ENCODE measurements at regions not wholly inside any gene's neighbourhood (a gene's known extent, or its start where the extent isn't known, plus 50 kb on each side); places are given as distances from the start of the nearest gene placed in this dataset.

- no peaks in the 10 kb centered on the region for H3K9me3 ChIP-seq (ENCODE audit: control insufficient read depth, low read depth, low read length)
- no peaks in the 10 kb centered on the region for H3K9me1 ChIP-seq (ENCODE audit: control insufficient read depth, extremely low read depth, insufficient read depth, low read length)
- H3K4me3 ChIP-seq (ENCODE audit: control insufficient read depth in 2 of 3, extremely low read depth in 1 of 3, insufficient read depth in 2 of 3, low read depth in 1 of 3, low read length in 3 of 3): no peak overlapping the region
- no peak for TF ChIP-seq CTCF (optimal IDR thresholded peaks at IDR 0.05 in 1 of 3, IDR thresholded peaks at IDR 0.05 in 1 of 3, conservative IDR thresholded peaks at IDR 0.05 in 1 of 3; ENCODE audit: extremely low read depth in 1 of 3, insufficient read depth in 2 of 3, low read length in 3 of 3)
- TF ChIP-seq EZH2 (IDR thresholded peaks at IDR 0.05; ENCODE audit: low read length): no peak
- FAIRE-seq (no peak), DNase-seq (ENCODE audit: low read depth, low spot score) (no peak)
- no peaks in the 10 kb centered on the region for H3K4me1 ChIP-seq (ENCODE audit: control insufficient read depth, extremely low read depth, insufficient read depth, low read length)
- no peak overlapping the region for H3K4me2 ChIP-seq (ENCODE audit: control insufficient read depth, extremely low read depth, insufficient read depth, low read depth, low read length)
- no peaks in the 10 kb centered on the region for H4K20me1 ChIP-seq (ENCODE audit: control insufficient read depth, extremely low read depth, insufficient read depth, low read length)
- no peak overlapping the region for H3K27ac ChIP-seq (ENCODE audit: control insufficient read depth, insufficient read depth, low read length)
- H2AFZ ChIP-seq (ENCODE audit: control insufficient read depth, low read length): no peak overlapping the region
- no peaks in the 10 kb centered on the region for H3K79me2 ChIP-seq (ENCODE audit: control insufficient read depth, insufficient read depth, low read length)
- dilution Hi-C loops (cut with MboI; ENCODE audit: extremely low pct_ligation_motif_present, low sequenced_read_pairs): no loop called here
- H3K9ac ChIP-seq (ENCODE audit: control insufficient read depth, extremely low read depth, insufficient read depth, low read length): no peak overlapping the region
- no peaks in the 10 kb centered on the region for H3K27me3 ChIP-seq (ENCODE audit: control insufficient read depth, extremely low read depth, insufficient read depth, low read length)
- no peaks in the 10 kb centered on the region for H3K36me3 ChIP-seq (ENCODE audit: control insufficient read depth in 2 of 2, extremely low read depth in 1 of 2, insufficient read depth in 2 of 2, low read length in 2 of 2)
These were observed 914.9 kb downstream of the EFNA5 start for GRCh38 chr5:106755789-106756188.

- dilution Hi-C loops (cut with MboI; ENCODE audit: extremely low pct_ligation_motif_present, low sequenced_read_pairs): no loop called here
- Histone ChIP-seq H3K27me3 (ENCODE audit: control insufficient read depth, extremely low read depth, insufficient read depth, low read length) (no peaks in the 10 kb centered on the region), H4K20me1 (ENCODE audit: control insufficient read depth, extremely low read depth, insufficient read depth, low read length) (no peaks in the 10 kb centered on the region), H3K79me2 (ENCODE audit: control insufficient read depth, insufficient read depth, low read length) (no peaks in the 10 kb centered on the region), H2AFZ (ENCODE audit: control insufficient read depth, low read length) (no peak overlapping the region), H3K9me3 (ENCODE audit: control insufficient read depth, low read depth, low read length) (no peaks in the 10 kb centered on the region), H3K36me3 (ENCODE audit: control insufficient read depth in 2 of 2, extremely low read depth in 1 of 2, insufficient read depth in 2 of 2, low read length in 2 of 2) (no peaks in the 10 kb centered on the region), H3K4me3 (ENCODE audit: control insufficient read depth in 2 of 3, extremely low read depth in 1 of 3, insufficient read depth in 2 of 3, low read depth in 1 of 3, low read length in 3 of 3) (no peak overlapping the region), H3K9ac (ENCODE audit: control insufficient read depth, extremely low read depth, insufficient read depth, low read length) (no peak overlapping the region), H3K9me1 (ENCODE audit: control insufficient read depth, extremely low read depth, insufficient read depth, low read length) (no peaks in the 10 kb centered on the region), H3K4me2 (ENCODE audit: control insufficient read depth, extremely low read depth, insufficient read depth, low read depth, low read length) (no peak overlapping the region), H3K27ac (ENCODE audit: control insufficient read depth, insufficient read depth, low read length) (no peak overlapping the region), H3K4me1 (ENCODE audit: control insufficient read depth, extremely low read depth, insufficient read depth, low read length) (no peaks in the 10 kb centered on the region)
- DNase-seq (ENCODE audit: low read depth, low spot score): no peak
- no peak for FAIRE-seq
- no peak for TF ChIP-seq CTCF (optimal IDR thresholded peaks at IDR 0.05 in 1 of 3, IDR thresholded peaks at IDR 0.05 in 1 of 3, conservative IDR thresholded peaks at IDR 0.05 in 1 of 3; ENCODE audit: extremely low read depth in 1 of 3, insufficient read depth in 2 of 3, low read length in 3 of 3)
- TF ChIP-seq EZH2 (IDR thresholded peaks at IDR 0.05; ENCODE audit: low read length): no peak
These were observed 915.7 kb downstream of the EFNA5 start for GRCh38 chr5:106755066-106755465.
